Endothelial cell (in vitro differentiated cells): ENCODE measurements at regions not wholly inside any gene's neighbourhood (a gene's known extent, or its start where the extent isn't known, plus 50 kb on each side); places are given as distances from the start of the nearest gene placed in this dataset.

Experiments
- DNase-seq: peaks from one replicate; pipeline ENCODE4 v3.0.0; 2021; ENCODE audit warnings: low spot score
- H3K27ac Mint-ChIP-seq: one replicate; pipeline ENCODE4 v1.8.0; 2021; ENCODE audit warnings: mixed read lengths, inconsistent platforms; ENCODE audit not compliant: unreplicated experiment
- H3K27me3 Mint-ChIP-seq: one replicate; pipeline ENCODE4 v1.8.0; 2021; ENCODE audit warnings: mild to moderate bottlenecking, moderate library complexity, mixed read lengths, inconsistent platforms; ENCODE audit not compliant: unreplicated experiment
- H3K36me3 Mint-ChIP-seq: one replicate; pipeline ENCODE4 v1.8.0; 2021; ENCODE audit warnings: mild to moderate bottlenecking, low read depth, mixed read lengths, inconsistent platforms; ENCODE audit not compliant: unreplicated experiment
- H3K4me1 Mint-ChIP-seq: one replicate; pipeline ENCODE4 v1.8.0; 2021; ENCODE audit warnings: mild to moderate bottlenecking, mixed read lengths, inconsistent platforms; ENCODE audit not compliant: unreplicated experiment
- H3K4me3 Mint-ChIP-seq: one replicate; pipeline ENCODE4 v1.8.0; 2021; ENCODE audit warnings: mild to moderate bottlenecking, mixed read lengths, inconsistent platforms; ENCODE audit not compliant: unreplicated experiment
- H3K9me3 Mint-ChIP-seq: one replicate; pipeline ENCODE4 v1.8.0; 2021; ENCODE audit warnings: mixed read lengths, inconsistent platforms; ENCODE audit not compliant: unreplicated experiment
- TF ChIP-seq, protein P1 (sequence below): fragments of 200-600 bp; sonication (generic); IDR thresholded peaks from one replicate; pipeline ENCODE4 v1.5.0; 2021; ENCODE audit warnings: antibody characterized with exemption; ENCODE audit not compliant: unreplicated experiment

DNA sequence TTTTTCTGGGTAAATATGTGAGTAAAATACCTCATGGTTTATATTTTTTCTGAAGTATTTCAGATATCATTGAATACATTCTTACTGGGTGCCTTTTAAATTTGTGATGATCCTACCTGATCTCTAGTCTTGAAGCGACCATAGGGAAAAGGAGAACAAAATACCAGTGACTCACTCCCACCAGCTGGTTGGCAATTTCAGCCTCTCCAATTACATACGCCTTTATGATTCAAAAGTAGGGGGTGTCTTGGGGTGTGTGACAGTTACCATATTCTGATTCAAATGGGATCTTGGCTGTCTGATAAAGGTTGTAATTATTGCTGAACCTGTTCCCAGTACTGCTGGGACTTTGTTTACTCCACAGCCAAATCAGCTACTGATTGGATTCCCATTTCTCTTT lies 175.9 kb upstream of the NXPH2 start:
- no peaks in the 10 kb centered on the region for H3K36me3 Mint-ChIP-seq
- peaks cover 6% of the 10 kb centered on the region for H3K4me1 Mint-ChIP-seq
- H3K4me3 Mint-ChIP-seq: no peak overlapping the region
- H3K27me3 Mint-ChIP-seq: no peaks in the 10 kb centered on the region
- no peaks in the 10 kb centered on the region for H3K9me3 Mint-ChIP-seq
- H3K27ac Mint-ChIP-seq: no peak overlapping the region
- DNase-seq: no peak
- TF ChIP-seq, protein P1, sequence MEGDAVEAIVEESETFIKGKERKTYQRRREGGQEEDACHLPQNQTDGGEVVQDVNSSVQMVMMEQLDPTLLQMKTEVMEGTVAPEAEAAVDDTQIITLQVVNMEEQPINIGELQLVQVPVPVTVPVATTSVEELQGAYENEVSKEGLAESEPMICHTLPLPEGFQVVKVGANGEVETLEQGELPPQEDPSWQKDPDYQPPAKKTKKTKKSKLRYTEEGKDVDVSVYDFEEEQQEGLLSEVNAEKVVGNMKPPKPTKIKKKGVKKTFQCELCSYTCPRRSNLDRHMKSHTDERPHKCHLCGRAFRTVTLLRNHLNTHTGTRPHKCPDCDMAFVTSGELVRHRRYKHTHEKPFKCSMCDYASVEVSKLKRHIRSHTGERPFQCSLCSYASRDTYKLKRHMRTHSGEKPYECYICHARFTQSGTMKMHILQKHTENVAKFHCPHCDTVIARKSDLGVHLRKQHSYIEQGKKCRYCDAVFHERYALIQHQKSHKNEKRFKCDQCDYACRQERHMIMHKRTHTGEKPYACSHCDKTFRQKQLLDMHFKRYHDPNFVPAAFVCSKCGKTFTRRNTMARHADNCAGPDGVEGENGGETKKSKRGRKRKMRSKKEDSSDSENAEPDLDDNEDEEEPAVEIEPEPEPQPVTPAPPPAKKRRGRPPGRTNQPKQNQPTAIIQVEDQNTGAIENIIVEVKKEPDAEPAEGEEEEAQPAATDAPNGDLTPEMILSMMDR: no peak

DNA sequence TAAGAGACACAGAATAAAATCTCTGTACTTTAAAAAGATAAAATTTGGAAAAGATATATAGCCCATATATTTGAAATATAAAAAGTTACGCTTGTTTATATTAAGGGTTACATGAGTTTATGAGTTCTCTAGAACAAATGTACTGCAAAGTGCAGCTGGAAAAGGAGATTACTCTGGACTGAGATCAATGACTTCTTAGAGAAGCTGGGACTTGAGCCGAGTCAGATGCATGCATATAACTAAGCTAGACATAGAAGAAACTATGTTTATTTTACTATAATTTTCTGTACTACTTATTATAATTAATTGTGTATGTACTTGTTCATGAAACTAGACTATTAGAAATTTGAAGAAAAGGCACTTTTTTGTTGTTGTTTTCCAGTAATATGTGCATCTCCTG lies 170.3 kb upstream of the NXPH2 start:
- Mint-ChIP-seq H3K9me3 (no peaks in the 10 kb centered on the region), H3K36me3 (no peaks in the 10 kb centered on the region), H3K4me3 (no peak overlapping the region), H3K4me1 (peaks cover 11% of the 10 kb centered on the region), H3K27me3 (no peaks in the 10 kb centered on the region), H3K27ac (no peak overlapping the region)
- TF ChIP-seq, protein P1: no peak
- no peak for DNase-seq

DNA sequence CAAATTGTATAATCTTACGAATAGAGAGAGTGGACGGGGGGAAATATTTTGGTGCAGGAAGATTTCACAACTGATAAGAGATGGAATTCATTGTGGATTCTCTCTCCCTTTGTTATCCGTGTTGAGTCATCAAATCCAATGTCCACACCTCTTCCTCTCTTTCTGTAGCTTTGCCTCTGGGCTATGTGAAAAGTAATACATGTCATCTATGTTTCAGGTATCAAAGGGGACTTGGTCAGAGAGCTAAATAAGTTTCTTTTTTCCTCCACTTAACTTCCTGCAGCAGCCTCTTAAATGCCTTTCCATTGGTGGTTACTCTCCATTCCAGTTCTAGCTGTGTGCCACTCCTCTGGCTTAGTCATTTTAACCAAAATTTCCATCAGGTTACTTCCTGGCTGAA lies 169.3 kb upstream of the NXPH2 start:
- Mint-ChIP-seq H3K9me3 (no peaks in the 10 kb centered on the region), H3K27me3 (no peaks in the 10 kb centered on the region), H3K4me1 (peaks cover 11% of the 10 kb centered on the region), H3K27ac (no peak overlapping the region), H3K4me3 (no peak overlapping the region), H3K36me3 (no peaks in the 10 kb centered on the region)
- TF ChIP-seq, protein P1: no peak
- no peak for DNase-seq

DNA sequence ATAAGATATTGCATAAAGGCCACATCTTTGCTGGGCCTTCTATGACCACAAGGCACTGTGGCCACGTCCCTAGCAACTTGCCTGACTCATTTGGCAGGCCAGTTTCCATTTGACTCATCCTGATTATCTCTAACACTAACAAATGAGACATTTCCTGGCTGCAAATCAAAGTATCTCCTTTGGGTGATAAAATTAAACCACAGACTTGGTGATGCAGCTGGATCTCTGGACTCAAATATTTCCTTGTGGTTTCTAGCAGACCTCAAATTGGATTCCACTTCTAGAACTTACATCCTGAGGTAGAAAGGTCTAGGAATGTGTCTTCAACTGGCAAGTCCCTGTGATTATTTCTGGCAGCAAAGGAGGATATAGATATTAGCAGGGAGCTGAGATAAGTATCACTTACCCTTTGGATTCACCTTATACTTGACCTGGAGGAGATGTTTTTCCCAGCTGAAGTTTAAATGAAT lies 167.9 kb upstream of the NXPH2 start:
- H3K9me3 Mint-ChIP-seq: no peaks in the 10 kb centered on the region
- no peaks in the 10 kb centered on the region for H3K36me3 Mint-ChIP-seq
- H3K27ac Mint-ChIP-seq: no peak overlapping the region
- H3K4me1 Mint-ChIP-seq: peaks cover 11% of the 10 kb centered on the region
- H3K4me3 Mint-ChIP-seq: no peak overlapping the region
- DNase-seq: no peak
- TF ChIP-seq, protein P1: no peak
- H3K27me3 Mint-ChIP-seq: no peaks in the 10 kb centered on the region

DNA sequence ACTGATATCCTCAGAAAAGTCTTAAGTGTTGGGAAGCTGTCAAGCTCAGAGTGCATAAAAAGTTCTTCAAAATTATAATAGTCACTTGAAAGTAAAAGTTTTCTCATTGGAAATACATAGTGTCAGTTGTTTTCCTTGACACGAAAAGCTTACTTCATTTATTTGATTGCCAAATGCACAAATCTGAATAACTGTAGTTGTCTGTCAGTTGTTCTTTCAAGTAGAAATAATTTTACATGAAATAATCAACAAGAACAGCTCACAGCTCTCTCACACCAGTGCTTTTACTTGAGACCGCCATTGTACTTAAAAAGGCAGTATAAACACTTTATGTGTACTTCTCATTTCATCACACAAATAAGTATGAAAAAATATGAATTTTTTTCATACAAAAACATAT lies 163.3 kb upstream of the NXPH2 start:
- H3K27me3 Mint-ChIP-seq: peaks cover 2% of the 10 kb centered on the region
- H3K27ac Mint-ChIP-seq: no peak overlapping the region
- TF ChIP-seq, protein P1: no peak
- no peaks in the 10 kb centered on the region for H3K9me3 Mint-ChIP-seq
- no peak overlapping the region for H3K4me3 Mint-ChIP-seq
- peaks cover 2% of the 10 kb centered on the region for H3K4me1 Mint-ChIP-seq
- DNase-seq: no peak
- no peaks in the 10 kb centered on the region for H3K36me3 Mint-ChIP-seq
